Astrocyte (in vitro differentiated cells and primary cell): ENCODE measurements at regions not wholly inside any gene's neighbourhood (a gene's known extent, or its start where the extent isn't known, plus 50 kb on each side); places are given as distances from the start of the nearest gene placed in this dataset.
A peak's percentile ranks its signal among the peaks of the same experiment; 100 is the strongest.
"Not testable (repeated sequence)": the region's sequence is repeated elsewhere in the genome, so short reads cannot be mapped to it uniquely, and the experiment has no call there.

ENCODE experiments used
- DNase-seq: peaks from one replicate; pipeline ENCODE4 v3.0.0-alpha.2; 2010; ENCODE audit warnings: low read depth
- FAIRE-seq: peaks from 2 replicates; lab custom pipeline; 2011; peaks lifted over from hg19 to GRCh38; lab: Jason Lieb, UNC
- H2AFZ ChIP-seq: 2 replicates; pipeline ENCODE4 v1.6.0; 2012; ENCODE audit warnings: low read depth, low read length, inconsistent platforms
- H3K27ac ChIP-seq: 2 replicates; pipeline ENCODE4 v1.5.1; 2011; ENCODE audit warnings: low read depth, low read length, inconsistent platforms
- H3K27me3 ChIP-seq: 2 replicates; pipeline ENCODE4 v1.6.0; 2011; ENCODE audit warnings: low read length, inconsistent platforms; ENCODE audit not compliant: insufficient read depth
- H3K36me3 ChIP-seq: 2 replicates; pipeline ENCODE4 v1.5.1; 2011; ENCODE audit warnings: low read length, inconsistent platforms; ENCODE audit not compliant: insufficient read depth
- H3K4me1 ChIP-seq: 2 replicates; pipeline ENCODE4 v1.5.1; 2011; ENCODE audit warnings: low read length, inconsistent platforms; ENCODE audit not compliant: insufficient read depth
- H3K4me2 ChIP-seq: 2 replicates; pipeline ENCODE4 v1.6.0; 2012; ENCODE audit warnings: low read length, inconsistent platforms
- H3K4me3 ChIP-seq: 2 replicates; pipeline ENCODE4 v1.5.1; 2011; ENCODE audit warnings: low read depth, mild to moderate bottlenecking, low read length, inconsistent platforms; ENCODE audit not compliant: insufficient read depth
- H3K79me2 ChIP-seq: 2 replicates; pipeline ENCODE4 v1.6.0; 2012; ENCODE audit warnings: mild to moderate bottlenecking, low read length, inconsistent platforms; ENCODE audit not compliant: insufficient read depth
- H3K9ac ChIP-seq: 2 replicates; pipeline ENCODE4 v1.6.0; 2012; ENCODE audit warnings: mild to moderate bottlenecking, low read length, inconsistent platforms
- H3K9me3 ChIP-seq: 2 replicates; pipeline ENCODE4 v1.5.1; 2012; ENCODE audit warnings: low read depth, mild to moderate bottlenecking, low read length, inconsistent platforms; ENCODE audit not compliant: insufficient read depth
- H4K20me1 ChIP-seq: 2 replicates; pipeline ENCODE4 v1.6.0; 2012; ENCODE audit warnings: low read length, inconsistent platforms; ENCODE audit not compliant: insufficient read depth
- H3K27ac Mint-ChIP-seq: one replicate; pipeline ENCODE4 v1.8.0; 2021; ENCODE audit warnings: mild to moderate bottlenecking, mixed read lengths; ENCODE audit not compliant: unreplicated experiment
- H3K27me3 Mint-ChIP-seq: one replicate; pipeline ENCODE4 v1.8.0; 2021; ENCODE audit warnings: low read depth, mixed read lengths; ENCODE audit not compliant: unreplicated experiment
- H3K36me3 Mint-ChIP-seq: one replicate; pipeline ENCODE4 v1.8.0; 2021; ENCODE audit warnings: low read depth, mixed read lengths; ENCODE audit not compliant: unreplicated experiment
- H3K4me1 Mint-ChIP-seq: one replicate; pipeline ENCODE4 v1.8.0; 2021; ENCODE audit warnings: low read depth, mixed read lengths; ENCODE audit not compliant: unreplicated experiment
- H3K4me3 Mint-ChIP-seq: one replicate; pipeline ENCODE4 v1.8.0; 2021; ENCODE audit warnings: mild to moderate bottlenecking, moderate library complexity, mixed read lengths; ENCODE audit not compliant: unreplicated experiment
- H3K9me3 Mint-ChIP-seq: one replicate; pipeline ENCODE4 v1.8.0; 2021; ENCODE audit warnings: mild to moderate bottlenecking, mixed read lengths; ENCODE audit not compliant: unreplicated experiment
- CTCF ChIP-seq: IDR thresholded peaks from 2 replicates; pipeline ENCODE4 v1.5.1; 2011; ENCODE audit warnings: low read depth, mild to moderate bottlenecking, inconsistent platforms, low read length, moderate library complexity; ENCODE audit not compliant: insufficient read depth
- EZH2 ChIP-seq: IDR thresholded peaks from 2 replicates; pipeline ENCODE4 v1.6.1; 2012; ENCODE audit warnings: mild to moderate bottlenecking, low read length, inconsistent platforms; ENCODE audit not compliant: insufficient read depth

- not testable (repeated sequence) for FAIRE-seq, H3K4me3 ChIP-seq, H3K9me3 ChIP-seq, H3K4me1 ChIP-seq, H3K36me3 ChIP-seq, H3K4me1 Mint-ChIP-seq, H3K27me3 Mint-ChIP-seq, H4K20me1 ChIP-seq, H3K36me3 Mint-ChIP-seq, H3K27me3 ChIP-seq, H3K4me2 ChIP-seq, H2AFZ ChIP-seq, DNase-seq, H3K9me3 Mint-ChIP-seq, H3K27ac Mint-ChIP-seq, H3K9ac ChIP-seq, H3K27ac ChIP-seq, H3K79me2 ChIP-seq, H3K4me3 Mint-ChIP-seq
Observed at GRCh38 chr1:117314951-117315350, 52.3 kb upstream of the MAN1A2 start.

DNA sequence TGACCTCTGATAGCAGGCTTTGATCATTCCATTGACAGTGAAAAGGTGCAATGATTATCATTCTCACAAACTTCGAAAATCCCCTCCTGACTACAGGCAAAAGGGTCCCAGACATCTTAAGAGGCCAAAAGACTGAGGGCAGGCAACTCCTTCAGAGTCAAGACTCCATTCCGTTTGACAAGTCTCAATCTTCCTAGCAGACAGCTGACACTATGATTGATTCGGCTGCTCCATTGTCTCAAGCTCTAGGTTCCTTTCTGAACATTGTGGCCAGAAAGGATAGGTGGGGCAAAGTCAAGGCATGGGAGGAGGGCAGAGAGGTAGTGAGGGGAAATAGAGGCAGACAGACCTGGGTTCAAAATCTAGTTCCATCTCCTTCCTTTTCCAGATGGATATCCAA lies 53.7 kb upstream of the MAN1A2 start:
- DNase-seq (no peak), FAIRE-seq (no peak)
- Histone ChIP-seq H2AFZ (no peak overlapping the region), H3K4me3 (no peak overlapping the region), H3K4me1 (no peaks in the 10 kb centered on the region), H4K20me1 (no peaks in the 10 kb centered on the region), H3K9ac (no peak overlapping the region), H3K27me3 (no peaks in the 10 kb centered on the region), H3K27ac (no peak overlapping the region), H3K4me2 (no peak overlapping the region), H3K36me3 (no peaks in the 10 kb centered on the region), H3K79me2 (no peaks in the 10 kb centered on the region), H3K9me3 (no peaks in the 10 kb centered on the region)
- H3K27me3 Mint-ChIP-seq: peaks cover 1% of the 10 kb centered on the region
- H3K9me3 Mint-ChIP-seq: no peaks in the 10 kb centered on the region
- no peak overlapping the region for H3K4me3 Mint-ChIP-seq
- no peaks in the 10 kb centered on the region for H3K4me1 Mint-ChIP-seq
- no peak overlapping the region for H3K27ac Mint-ChIP-seq
- no peaks in the 10 kb centered on the region for H3K36me3 Mint-ChIP-seq
- TF ChIP-seq EZH2: no peak
- no peak for TF ChIP-seq CTCF

DNA sequence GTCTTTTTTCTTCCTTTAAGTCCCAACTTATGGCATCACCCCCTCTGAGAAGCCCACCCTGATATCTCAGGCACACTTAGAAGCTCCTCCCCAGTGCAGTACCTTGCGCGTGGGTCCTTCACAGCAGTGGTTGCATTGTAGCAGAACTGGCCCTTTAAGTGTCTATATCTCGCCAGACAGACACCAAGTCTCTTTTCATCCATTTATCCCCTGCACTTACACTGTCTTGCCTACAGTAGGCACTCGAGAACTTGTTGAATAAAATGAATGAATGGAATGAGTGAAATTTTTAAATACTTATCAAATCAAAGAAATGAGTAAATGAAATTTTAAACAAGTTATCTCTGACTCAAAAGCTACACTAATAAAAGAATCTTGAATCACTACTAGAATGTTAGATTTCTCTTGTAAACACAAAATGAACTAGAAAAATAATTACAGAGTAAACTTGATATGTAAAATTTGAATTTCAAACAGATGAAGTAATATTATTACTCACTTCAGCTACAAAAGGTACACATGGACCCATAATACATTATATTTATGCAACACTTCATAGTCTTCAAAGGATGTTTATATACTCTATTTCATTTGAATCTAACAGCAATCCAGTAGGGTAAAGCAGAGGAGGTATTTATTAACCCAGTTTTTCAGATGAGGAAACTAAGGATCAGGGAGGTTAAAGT lies 54.7 kb upstream of the MAN1A2 start:
- H3K27me3 ChIP-seq: no peaks in the 10 kb centered on the region
- H3K79me2 ChIP-seq: no peaks in the 10 kb centered on the region
- Mint-ChIP-seq H3K36me3 (no peaks in the 10 kb centered on the region), H3K27me3 (peaks cover 3% of the 10 kb centered on the region), H3K9me3 (no peaks in the 10 kb centered on the region), H3K4me3 (no peak overlapping the region), H3K27ac (no peak overlapping the region), H3K4me1 (no peaks in the 10 kb centered on the region)
- H4K20me1 ChIP-seq: no peaks in the 10 kb centered on the region
- TF ChIP-seq EZH2 (no peak), CTCF (peak; percentile 69)
- no peak for FAIRE-seq
- H3K4me1 ChIP-seq: no peaks in the 10 kb centered on the region
- no peaks in the 10 kb centered on the region for H3K9me3 ChIP-seq
- H3K27ac ChIP-seq: no peak overlapping the region
- no peaks in the 10 kb centered on the region for H3K36me3 ChIP-seq
- no peak overlapping the region for H3K4me3 ChIP-seq
- DNase-seq: peak; percentile 62
- no peak overlapping the region for H2AFZ ChIP-seq
- H3K4me2 ChIP-seq: no peak overlapping the region
- H3K9ac ChIP-seq: no peak overlapping the region
